Bronchial epithelial cell (primary cell): ENCODE measurements at regions not wholly inside any gene's neighbourhood (a gene's known extent, or its start where the extent isn't known, plus 50 kb on each side); places are given as distances from the start of the nearest gene placed in this dataset.
"Not testable (repeated sequence)": the region's sequence is repeated elsewhere in the genome, so short reads cannot be mapped to it uniquely, and the experiment has no call there.

Experiments used
- DNase-seq: peaks from one replicate; pipeline ENCODE4 v3.0.0-alpha.2; 2010; ENCODE audit warnings: low read depth
- FAIRE-seq: peaks from 2 replicates; lab custom pipeline; 2011; peaks lifted over from hg19 to GRCh38; lab: Jason Lieb, UNC
- H3K27me3 ChIP-seq: 2 replicates; pipeline ENCODE4 v1.5.1; 2011; ENCODE audit warnings: low read length; ENCODE audit not compliant: control insufficient read depth, insufficient read depth
- H3K36me3 ChIP-seq: 2 replicates; pipeline ENCODE4 v1.5.1; 2011; ENCODE audit warnings: low read length; ENCODE audit not compliant: control insufficient read depth, insufficient read depth
- H3K4me3 ChIP-seq: 2 replicates; pipeline ENCODE4 v1.5.1; 2011; ENCODE audit warnings: mild to moderate bottlenecking, low read depth, low read length, control low read depth
- CTCF ChIP-seq: IDR thresholded peaks from 2 replicates; pipeline ENCODE4 v1.5.1; 2011; ENCODE audit warnings: mild to moderate bottlenecking, moderate library complexity, low read length, control low read depth, inconsistent platforms; ENCODE audit not compliant: insufficient read depth, severe bottlenecking

GRCh38 chr21:19045876-19046275, 642.3 kb upstream of the TMPRSS15 start:
- no peak overlapping the region for H3K4me3 ChIP-seq
- no peaks in the 10 kb centered on the region for H3K27me3 ChIP-seq
- DNase-seq (no peak), FAIRE-seq (no peak)
- no peaks in the 10 kb centered on the region for H3K36me3 ChIP-seq
- no peak for TF ChIP-seq CTCF

GRCh38 chr21:19048098-19048672, 644.6 kb upstream of the TMPRSS15 start:
- H3K27me3 ChIP-seq, result no peaks in the 10 kb centered on the region

GRCh38 chr21:19049567-19049966, 646.0 kb upstream of the TMPRSS15 start:
- no peak for TF ChIP-seq CTCF
- DNase-seq, result no peak
- no peak for FAIRE-seq
- H3K27me3 ChIP-seq, result no peaks in the 10 kb centered on the region
- H3K36me3 ChIP-seq, result no peaks in the 10 kb centered on the region
- H3K4me3 ChIP-seq, result no peak overlapping the region

More at GRCh38 chr21:19048098-19048672, 644.6 kb upstream of the TMPRSS15 start:
- FAIRE-seq (no peak), DNase-seq (no peak)
- no peak for TF ChIP-seq CTCF
- Histone ChIP-seq H3K4me3 (no peak overlapping the region), H3K36me3 (no peaks in the 10 kb centered on the region)

- Histone ChIP-seq H3K36me3 (no peaks in the 10 kb centered on the region), H3K4me3 (no peak overlapping the region), H3K27me3 (no peaks in the 10 kb centered on the region)
- DNase-seq (no peak), FAIRE-seq (no peak)
- TF ChIP-seq CTCF, result no peak
Measured at GRCh38 chr21:19065164-19065563, 661.6 kb upstream of the TMPRSS15 start.

- DNase-seq (no peak), FAIRE-seq (no peak)
- no peaks in the 10 kb centered on the region for H3K36me3 ChIP-seq
- no peaks in the 10 kb centered on the region for H3K27me3 ChIP-seq
- H3K4me3 ChIP-seq, result no peak overlapping the region
- no peak for TF ChIP-seq CTCF
Measured at GRCh38 chr21:19076031-19076430, 672.4 kb upstream of the TMPRSS15 start.

GRCh38 chr21:19109694-19110093, 706.1 kb upstream of the TMPRSS15 start:
- Histone ChIP-seq H3K36me3 (no peaks in the 10 kb centered on the region), H3K4me3 (no peak overlapping the region), H3K27me3 (no peaks in the 10 kb centered on the region)
- no peak for TF ChIP-seq CTCF
- FAIRE-seq, result no peak
- no peak for DNase-seq

- H3K36me3 ChIP-seq, H3K27me3 ChIP-seq, H3K4me3 ChIP-seq, DNase-seq, FAIRE-seq: not testable (repeated sequence)
Measured at GRCh38 chr21:19119259-19119658, 715.7 kb upstream of the TMPRSS15 start.
